Skeletal muscle satellite cell (primary cell): ENCODE measurements at regions not wholly inside any gene's neighbourhood (a gene's known extent, or its start where the extent isn't known, plus 50 kb on each side); places are given as distances from the start of the nearest gene placed in this dataset.

ENCODE experiments used
- H3K27me3 ChIP-seq: 2 replicates; pipeline ENCODE4 v1.7.0; 2013; ENCODE audit warnings: low read length; ENCODE audit not compliant: control insufficient read depth, insufficient read depth
- H3K36me3 ChIP-seq: 2 replicates; pipeline ENCODE4 v1.7.0; 2013; ENCODE audit warnings: mild to moderate bottlenecking, control low read depth, low read length; ENCODE audit not compliant: insufficient read depth
- H3K4me1 ChIP-seq: 2 replicates; pipeline ENCODE4 v1.7.0; 2013; ENCODE audit warnings: low read length; ENCODE audit not compliant: control insufficient read depth, insufficient read depth
- H3K4me2 ChIP-seq: 2 replicates; pipeline ENCODE4 v1.7.0; 2013; ENCODE audit warnings: mild to moderate bottlenecking, low read length
- H3K4me3 ChIP-seq: 2 replicates; pipeline ENCODE4 v1.7.0; 2013; ENCODE audit warnings: low read length
- H3K9ac ChIP-seq: 2 replicates; pipeline ENCODE4 v1.7.0; 2013; ENCODE audit warnings: mild to moderate bottlenecking, low read depth, low read length, moderate library complexity
- H3K9me3 ChIP-seq: replicated peaks from 2 replicates; pipeline ENCODE4 v1.7.0; 2013; ENCODE audit warnings: mild to moderate bottlenecking, control low read depth, low read length

GRCh38 chrX:118189000-118189399, 72.4 kb upstream of the KLHL13 start:
- Histone ChIP-seq H3K27me3 (peaks cover 4% of the 10 kb centered on the region), H3K9me3 (no peaks in the 10 kb centered on the region), H3K4me2 (no peak overlapping the region), H3K36me3 (no peaks in the 10 kb centered on the region), H3K4me3 (no peak overlapping the region), H3K9ac (no peak overlapping the region), H3K4me1 (no peaks in the 10 kb centered on the region)

DNA sequence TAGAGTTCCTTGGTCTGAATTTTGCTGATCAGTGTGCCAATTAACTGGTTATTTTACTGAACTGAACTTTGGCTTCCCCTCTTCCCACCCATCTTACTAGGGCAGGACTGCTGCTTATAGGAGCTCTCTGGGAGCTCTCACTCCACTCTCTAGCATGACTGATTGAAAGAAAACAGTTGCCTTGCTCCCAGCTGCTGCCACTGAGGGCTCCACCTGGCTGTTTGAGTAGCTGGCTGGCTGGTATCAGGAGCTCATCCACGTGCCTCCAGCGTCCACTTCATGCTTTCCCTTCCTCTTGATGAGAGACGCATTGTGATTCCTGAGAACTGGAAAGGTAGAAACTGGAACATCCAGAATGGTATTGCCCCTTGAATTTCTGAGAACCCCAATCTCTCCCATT, 73.0 kb upstream of the KLHL13 start:
- H3K9ac ChIP-seq, result no peak overlapping the region
- H3K27me3 ChIP-seq, result peaks cover 4% of the 10 kb centered on the region
- no peak overlapping the region for H3K4me3 ChIP-seq
- H3K4me1 ChIP-seq, result no peaks in the 10 kb centered on the region
- H3K9me3 ChIP-seq, result no peaks in the 10 kb centered on the region
- no peaks in the 10 kb centered on the region for H3K36me3 ChIP-seq
- no peak overlapping the region for H3K4me2 ChIP-seq

DNA sequence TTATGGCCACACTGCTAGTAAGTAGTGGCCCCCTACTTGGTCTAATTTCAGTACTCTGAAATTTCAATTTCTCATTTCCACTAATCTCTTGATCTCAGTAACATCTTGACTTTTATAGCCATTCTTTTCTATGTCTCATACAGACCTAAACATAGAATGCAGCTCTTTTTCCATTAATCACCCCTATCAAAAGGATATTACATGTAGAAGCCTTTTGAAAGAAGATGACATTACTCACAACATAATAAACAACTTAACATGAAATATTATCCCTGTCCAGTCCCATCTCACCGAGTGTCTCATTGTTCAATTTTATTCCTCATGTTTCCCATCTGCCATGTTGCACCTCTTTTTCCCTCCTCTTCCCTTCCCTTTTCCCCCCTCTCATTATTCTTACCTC, 81.1 kb upstream of the KLHL13 start:
- Histone ChIP-seq H3K36me3 (no peaks in the 10 kb centered on the region), H3K27me3 (no peaks in the 10 kb centered on the region), H3K4me1 (no peaks in the 10 kb centered on the region), H3K9me3 (no peaks in the 10 kb centered on the region), H3K4me3 (no peak overlapping the region), H3K4me2 (no peak overlapping the region), H3K9ac (no peak overlapping the region)

GRCh38 chrX:118198577-118198976, 82.0 kb upstream of the KLHL13 start:
- no peaks in the 10 kb centered on the region for H3K27me3 ChIP-seq
- no peak overlapping the region for H3K4me2 ChIP-seq
- H3K4me3 ChIP-seq, result no peak overlapping the region
- H3K4me1 ChIP-seq, result no peaks in the 10 kb centered on the region
- no peaks in the 10 kb centered on the region for H3K9me3 ChIP-seq
- H3K36me3 ChIP-seq, result no peaks in the 10 kb centered on the region
- no peak overlapping the region for H3K9ac ChIP-seq

DNA sequence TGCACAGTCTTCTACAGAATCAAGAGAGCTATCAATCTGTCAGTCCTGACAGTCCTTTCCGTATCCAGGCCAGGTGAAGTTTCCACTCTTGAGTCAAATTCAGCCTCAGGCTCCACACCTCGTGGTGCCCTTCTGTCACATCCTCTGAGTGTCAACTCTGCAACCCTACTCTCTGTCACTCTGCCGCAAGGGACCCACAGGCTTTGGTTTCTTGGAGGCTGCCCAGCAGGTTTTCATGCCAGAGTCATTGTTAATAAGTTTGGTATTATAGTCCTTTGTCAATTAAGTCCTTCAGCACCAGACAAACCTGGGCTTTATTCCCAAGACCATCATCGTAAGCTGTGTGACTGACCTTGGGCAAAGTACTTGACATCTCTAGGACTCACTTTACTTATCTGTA, 83.4 kb upstream of the KLHL13 start:
- H3K4me3 ChIP-seq, result no peak overlapping the region
- no peaks in the 10 kb centered on the region for H3K36me3 ChIP-seq
- no peaks in the 10 kb centered on the region for H3K4me1 ChIP-seq
- no peak overlapping the region for H3K9ac ChIP-seq
- no peaks in the 10 kb centered on the region for H3K27me3 ChIP-seq
- no peaks in the 10 kb centered on the region for H3K9me3 ChIP-seq
- no peak overlapping the region for H3K4me2 ChIP-seq

DNA sequence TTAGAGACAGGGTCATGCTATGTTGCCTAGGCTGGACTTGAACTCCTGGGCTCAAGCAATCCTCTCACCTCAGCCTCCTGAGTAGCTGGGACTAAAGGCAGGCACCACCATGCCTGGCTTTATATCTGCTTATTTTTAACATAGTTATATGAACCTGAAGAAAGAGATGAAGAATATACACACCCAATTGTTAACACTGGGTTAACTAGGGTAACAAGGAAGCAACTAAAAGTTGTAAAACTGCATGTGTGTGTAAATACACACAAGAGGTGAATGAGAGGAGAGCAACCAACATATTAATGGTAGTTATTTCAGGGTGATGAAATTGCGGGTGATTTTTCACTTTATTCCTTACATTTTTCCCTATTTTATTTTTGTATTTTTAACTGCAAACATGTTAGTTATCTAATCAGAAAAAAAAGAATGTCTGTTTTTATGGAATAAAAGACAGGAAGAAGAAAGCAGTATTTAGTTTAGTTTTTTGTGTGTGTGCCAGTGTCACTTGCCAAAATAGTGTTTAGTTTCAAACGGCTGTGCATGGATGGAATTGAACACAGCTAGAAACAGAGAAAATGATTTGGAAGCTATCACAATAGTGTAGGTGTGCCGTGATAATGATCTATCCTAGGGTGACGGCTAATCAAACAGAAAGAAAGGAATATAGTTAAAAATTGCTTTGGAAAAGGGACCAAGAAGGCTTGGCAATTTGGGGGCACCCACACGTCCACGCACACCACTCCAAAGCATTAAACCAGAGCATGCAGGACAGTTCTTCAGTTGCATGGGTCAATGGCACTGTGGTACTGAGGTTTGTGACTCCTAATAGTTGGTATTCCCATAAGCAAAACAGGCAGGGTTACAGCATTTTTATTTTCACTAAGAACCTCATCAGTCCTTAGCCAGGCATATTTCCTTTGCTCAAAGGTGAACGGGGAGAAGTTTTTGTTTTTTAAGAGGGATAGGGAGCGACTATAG, 89.1 kb upstream of the KLHL13 start:
- Histone ChIP-seq H3K27me3 (peaks cover 3% of the 10 kb centered on the region), H3K9me3 (no peaks in the 10 kb centered on the region), H3K4me1 (no peaks in the 10 kb centered on the region), H3K4me3 (no peak overlapping the region), H3K4me2 (no peak overlapping the region), H3K9ac (no peak overlapping the region), H3K36me3 (no peaks in the 10 kb centered on the region)

DNA sequence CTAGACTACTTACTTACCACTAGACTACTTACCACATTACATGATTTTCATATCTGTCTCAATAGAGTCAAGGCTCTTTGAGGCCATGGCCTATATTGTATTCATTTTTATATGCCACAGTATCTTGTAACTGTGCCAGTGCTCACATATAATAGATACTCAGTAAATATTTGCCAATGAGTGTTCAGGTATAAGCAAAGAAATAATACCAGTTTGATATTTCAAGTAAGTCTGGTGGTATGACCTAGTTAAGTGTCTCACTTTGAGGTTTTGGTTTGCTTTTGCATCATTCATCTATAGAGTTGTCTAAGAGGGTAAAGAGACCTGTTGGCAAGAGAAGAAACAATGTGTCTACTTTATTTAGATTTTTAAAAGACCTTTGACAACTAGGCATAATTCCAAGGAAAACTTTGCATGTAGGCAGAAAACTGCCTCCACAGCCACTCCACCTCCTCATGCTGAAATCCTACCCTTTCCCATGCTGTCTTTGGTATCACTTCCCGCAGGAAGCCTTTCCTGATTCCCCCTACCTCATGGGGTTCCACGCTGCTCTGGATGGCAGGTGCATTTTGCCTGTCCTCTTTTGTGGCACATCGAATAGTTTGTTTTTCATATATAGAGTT, 91.3 kb upstream of the KLHL13 start:
- Histone ChIP-seq H3K9ac (no peak overlapping the region), H3K27me3 (peaks cover 3% of the 10 kb centered on the region), H3K36me3 (no peaks in the 10 kb centered on the region), H3K9me3 (no peaks in the 10 kb centered on the region), H3K4me3 (no peak overlapping the region), H3K4me1 (no peaks in the 10 kb centered on the region), H3K4me2 (no peak overlapping the region)

- no peaks in the 10 kb centered on the region for H3K4me1 ChIP-seq
- no peaks in the 10 kb centered on the region for H3K9me3 ChIP-seq
- H3K4me3 ChIP-seq, result no peak overlapping the region
- H3K9ac ChIP-seq, result no peak overlapping the region
- H3K27me3 ChIP-seq, result peaks cover 3% of the 10 kb centered on the region
- no peaks in the 10 kb centered on the region for H3K36me3 ChIP-seq
- no peak overlapping the region for H3K4me2 ChIP-seq
These were observed 91.9 kb upstream of the KLHL13 start for GRCh38 chrX:118208481-118208880.

DNA sequence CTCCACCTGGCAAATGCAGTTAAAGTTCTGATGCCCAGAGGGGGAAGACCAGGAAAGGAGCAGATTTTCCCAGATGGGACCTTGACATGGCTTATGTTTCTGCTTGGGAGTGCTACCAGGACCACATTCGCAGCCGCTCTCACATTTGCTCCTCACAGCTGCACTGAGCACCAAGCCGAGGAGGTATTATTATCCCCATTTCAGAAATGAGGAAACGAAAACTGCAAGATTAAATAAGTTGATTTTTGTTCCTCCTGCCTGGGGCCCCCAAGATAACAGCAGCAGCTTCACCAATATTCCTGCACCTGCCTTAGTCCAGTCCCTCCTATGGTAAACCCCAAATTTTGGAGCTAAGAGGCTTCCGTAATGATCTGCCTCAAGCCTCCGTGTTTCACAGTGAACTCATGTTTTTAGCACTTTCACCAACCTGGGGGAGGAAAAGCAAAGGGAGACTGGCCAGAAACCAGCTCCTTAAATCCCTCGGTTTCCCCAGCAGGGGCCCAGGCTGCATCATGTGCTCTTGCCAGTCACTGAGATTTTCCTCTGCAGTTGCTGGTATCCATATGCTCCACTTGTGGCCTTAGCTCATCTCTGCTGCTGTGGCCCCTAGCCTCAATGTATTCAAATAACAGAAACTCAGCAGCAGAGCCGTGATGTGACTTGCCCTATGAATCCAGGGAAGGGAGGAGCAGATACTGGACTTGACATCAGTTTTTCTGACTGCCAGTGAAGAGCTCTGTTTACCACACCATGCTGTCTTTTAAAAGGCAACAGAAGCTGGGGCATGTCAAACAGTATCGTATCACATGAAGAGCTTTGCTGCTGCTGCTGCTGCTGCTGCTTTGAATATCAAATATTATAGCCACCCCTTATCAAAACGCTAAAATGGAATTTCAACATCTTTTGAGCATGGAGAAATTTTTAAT, 95.5 kb upstream of the KLHL13 start:
- H3K9ac ChIP-seq, result no peak overlapping the region
- H3K4me1 ChIP-seq, result peaks cover 8% of the 10 kb centered on the region
- H3K4me2 ChIP-seq, result no peak overlapping the region
- H3K27me3 ChIP-seq, result no peaks in the 10 kb centered on the region
- no peaks in the 10 kb centered on the region for H3K36me3 ChIP-seq
- H3K4me3 ChIP-seq, result no peak overlapping the region
- H3K9me3 ChIP-seq, result no peaks in the 10 kb centered on the region

GRCh38 chrX:118212817-118213183, 96.2 kb upstream of the KLHL13 start:
- no peak overlapping the region for H3K4me3 ChIP-seq
- H3K27me3 ChIP-seq, result no peaks in the 10 kb centered on the region
- no peaks in the 10 kb centered on the region for H3K36me3 ChIP-seq
- H3K4me1 ChIP-seq, result peaks cover 8% of the 10 kb centered on the region
- no peaks in the 10 kb centered on the region for H3K9me3 ChIP-seq
- H3K9ac ChIP-seq, result no peak overlapping the region
- H3K4me2 ChIP-seq, result no peak overlapping the region

- Histone ChIP-seq H3K4me3 (no peak overlapping the region), H3K27me3 (no peaks in the 10 kb centered on the region), H3K9ac (no peak overlapping the region), H3K4me1 (peaks cover 8% of the 10 kb centered on the region), H3K9me3 (no peaks in the 10 kb centered on the region), H3K36me3 (no peaks in the 10 kb centered on the region), H3K4me2 (no peak overlapping the region)
These were observed 98.7 kb upstream of the KLHL13 start for GRCh38 chrX:118215346-118215745.
